GM15510 (cell line): ENCODE measurements at regions not wholly inside any gene's neighbourhood (a gene's known extent, or its start where the extent isn't known, plus 50 kb on each side); places are given as distances from the start of the nearest gene placed in this dataset.

ENCODE experiments used
- POLR2A ChIP-seq: IDR thresholded peaks from 3 replicates; pipeline ENCODE4 v1.6.1; 2011; ENCODE audit warnings: borderline replicate concordance; ENCODE audit not compliant: insufficient read length; ENCODE audit errors: extremely low read depth

- no peak for TF ChIP-seq POLR2A
These were observed 224.4 kb upstream of the POU3F1 start for GRCh38 chr1:38270849-38271633.

- TF ChIP-seq POLR2A = no peak
These were observed 223.6 kb upstream of the POU3F1 start for GRCh38 chr1:38269923-38270848.

- TF ChIP-seq POLR2A = no peak
These were observed 221.6 kb upstream of the POU3F1 start for GRCh38 chr1:38268226-38268625.

GRCh38 chr1:38267037-38268036 lies 220.7 kb upstream of the POU3F1 start:
- no peak for TF ChIP-seq POLR2A

DNA sequence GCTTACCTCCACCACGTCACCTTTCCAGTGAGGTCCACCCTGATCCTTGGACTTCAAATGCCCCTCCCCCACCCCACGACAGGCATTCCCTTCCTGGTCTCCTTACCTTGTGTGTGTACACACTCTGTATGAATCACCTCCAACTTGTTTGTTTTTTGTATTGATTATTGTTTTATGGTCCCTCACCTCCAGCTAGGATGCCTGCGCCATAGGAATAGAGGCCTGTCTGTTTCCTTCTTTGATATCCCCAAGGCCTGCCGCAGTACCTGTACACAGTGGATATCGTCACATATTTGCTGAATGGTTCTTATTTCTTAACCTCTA lies 219.6 kb upstream of the POU3F1 start:
- TF ChIP-seq POLR2A = no peak

GRCh38 chr1:38265293-38266196 lies 219.0 kb upstream of the POU3F1 start:
- no peak for TF ChIP-seq POLR2A

DNA sequence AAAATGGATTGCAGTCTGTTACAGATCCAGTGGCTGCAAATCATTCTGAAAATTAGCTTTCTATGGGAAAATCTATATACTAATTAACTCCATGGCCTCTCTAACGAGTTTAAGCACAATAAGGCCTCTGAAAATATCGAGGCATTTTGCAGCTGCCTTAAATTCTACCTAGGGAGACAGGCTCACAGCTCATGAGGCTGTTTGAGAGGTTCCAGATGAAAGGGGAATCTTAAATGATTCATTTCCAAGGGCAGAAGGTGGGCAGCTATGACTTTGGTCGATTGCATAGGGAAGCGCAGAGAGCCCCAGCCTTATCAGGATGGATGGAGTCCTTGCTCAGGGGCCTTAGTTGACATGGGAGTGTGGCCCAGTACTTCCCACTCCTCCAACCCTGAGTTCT lies 216.8 kb upstream of the POU3F1 start:
- TF ChIP-seq POLR2A = no peak

DNA sequence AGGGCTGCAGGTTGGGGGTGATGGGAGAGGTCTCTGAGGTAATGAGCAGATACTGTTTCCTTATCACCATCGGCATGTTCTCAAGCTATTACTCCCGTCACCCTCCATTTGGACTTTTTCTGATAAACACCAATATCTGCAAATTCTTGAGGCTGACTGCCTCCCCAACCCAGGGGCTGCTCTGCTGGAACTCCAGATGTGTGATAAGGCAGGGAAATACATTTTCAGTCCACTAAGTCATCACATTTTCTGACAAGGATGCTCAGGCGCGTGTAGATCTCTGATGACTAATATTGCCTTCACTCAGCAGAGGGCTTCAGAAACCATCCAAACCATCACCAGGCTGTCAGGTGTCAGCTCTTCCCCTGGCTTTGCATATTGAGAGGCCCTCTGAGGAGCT lies 215.0 kb upstream of the POU3F1 start:
- no peak for TF ChIP-seq POLR2A

GRCh38 chr1:38258085-38258627 lies 211.6 kb upstream of the POU3F1 start:
- no peak for TF ChIP-seq POLR2A

GRCh38 chr1:38257374-38257773 lies 210.8 kb upstream of the POU3F1 start:
- TF ChIP-seq POLR2A = no peak

DNA sequence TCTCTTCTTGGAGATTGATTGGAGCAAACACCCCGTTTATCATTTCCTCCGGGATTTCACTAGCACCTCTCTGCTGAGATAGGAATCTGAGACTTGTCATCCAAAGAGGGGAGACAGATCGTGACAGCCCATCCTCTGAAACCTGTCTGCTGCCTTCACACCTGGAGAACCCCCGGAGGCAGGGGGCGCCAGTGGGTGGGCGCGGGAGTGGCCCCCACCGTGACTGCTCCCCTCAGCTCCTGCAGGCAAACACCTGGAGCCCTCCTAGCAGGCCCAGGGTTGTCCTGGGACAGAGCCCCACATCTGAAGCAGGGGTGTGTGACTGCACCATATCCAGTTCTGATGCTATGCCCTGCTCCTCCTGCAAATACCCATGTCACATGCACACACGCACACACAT lies 209.5 kb upstream of the POU3F1 start:
- TF ChIP-seq POLR2A = no peak

DNA sequence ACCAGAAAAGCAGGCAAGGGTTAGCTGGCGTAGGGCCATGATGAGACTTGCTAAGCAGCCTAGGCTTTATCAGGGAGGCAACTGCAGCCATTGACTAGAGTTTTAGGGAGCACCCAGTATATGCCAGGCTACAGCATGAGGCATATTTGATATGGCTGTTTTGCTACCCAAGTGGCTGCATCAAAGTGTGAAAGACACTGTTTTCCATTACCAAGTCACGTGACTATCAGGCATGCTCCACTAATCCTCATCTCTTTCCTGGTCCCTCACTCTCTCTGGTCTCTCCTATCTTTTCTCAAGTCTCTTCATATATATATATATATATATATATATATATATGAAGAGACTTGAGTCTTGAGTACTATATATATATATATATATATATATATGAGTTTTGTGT lies 206.7 kb upstream of the POU3F1 start:
- TF ChIP-seq POLR2A = no peak

- no peak for TF ChIP-seq POLR2A
These were observed 203.8 kb upstream of the POU3F1 start for GRCh38 chr1:38250356-38250755.
